Kidney (tissue), 13 donors: ENCODE measurements at regions not wholly inside any gene's neighbourhood (a gene's known extent, or its start where the extent isn't known, plus 50 kb on each side); places are given as distances from the start of the nearest gene placed in this dataset.
"Not testable (repeated sequence)": the region's sequence is repeated elsewhere in the genome, so short reads cannot be mapped to it uniquely, and the experiment has no call there.

ENCODE experiments used
- DNase-seq, 5 donors: peaks; one replicate each; pipeline ENCODE4 v3.0.0-alpha.2; 2013 to 2020
- FAIRE-seq: peaks from 2 replicates; lab custom pipeline; 2012; peaks lifted over from hg19 to GRCh38; lab: Jason Lieb, UNC
- H3K27ac ChIP-seq, 2 donors: one replicate each; pipeline ENCODE4 v1.7.0; 2013; ENCODE audit warnings: low read depth in 2 of 2, low read length in 2 of 2, inconsistent platforms in 1 of 2
- H3K27me3 ChIP-seq: one replicate; pipeline ENCODE4 v1.7.1; 2013; ENCODE audit warnings: low read length, inconsistent platforms; ENCODE audit not compliant: control insufficient read depth, insufficient read depth
- H3K36me3 ChIP-seq, 3 donors: one replicate each; pipeline versions ENCODE4 v1.7.0 to v1.7.1; 2013; ENCODE audit warnings: low read length in 3 of 3, control low read depth in 1 of 3, inconsistent platforms in 1 of 3; ENCODE audit not compliant: insufficient read depth in 3 of 3, control insufficient read depth in 2 of 3
- H3K4me1 ChIP-seq, 3 donors: one replicate each; pipeline versions ENCODE4 v1.7.0 to v1.7.1; 2013; ENCODE audit warnings: low read length in 3 of 3, inconsistent platforms in 1 of 3, low read depth in 1 of 3; ENCODE audit not compliant: control insufficient read depth in 2 of 3, insufficient read depth in 2 of 3
- H3K4me3 ChIP-seq, 3 donors: one replicate each; pipeline versions ENCODE4 v1.7.0 to v1.8.1; 2013; ENCODE audit warnings: low read length in 3 of 3, control low read depth in 1 of 3, inconsistent platforms in 1 of 3
- H3K9ac ChIP-seq, 3 donors: one replicate each; pipeline versions ENCODE4 v1.7.0 to v1.7.1; 2013; ENCODE audit warnings: low read length in 3 of 3, control low read depth in 1 of 3, inconsistent platforms in 1 of 3
- H3K9me3 ChIP-seq, 3 donors: one replicate each; pipeline versions ENCODE4 v1.7.0 to v1.7.1; 2013; ENCODE audit warnings: low read length in 3 of 3, control low read depth in 1 of 3, inconsistent platforms in 1 of 3; ENCODE audit not compliant: control insufficient read depth in 2 of 3, insufficient read depth in 1 of 3
- intact Hi-C: fragments of 100-400 bp; cut with DNase I; formaldehyde crosslinking; loops from one replicate; pipeline ENCODE4 v1.11.1; 2022
- TF ChIP-seq, protein P1 (sequence below): IDR thresholded peaks from 3 replicates; pipeline ENCODE4 v1.5.1; 2012; ENCODE audit warnings: mild to moderate bottlenecking, moderate library complexity, borderline replicate concordance; ENCODE audit not compliant: insufficient read depth; ENCODE audit errors: extremely low read depth
- donor health status: control.
- donor health status: control.
- donor health status: control.
- donor health status: control.
- donor health status: control.
- donor health status: DM: yes; HTN: yes; CAD: no.
- donor health status: Normal renal cell carcinoma (clear cell type).

- Histone ChIP-seq H3K4me1 (no peaks in the 10 kb centered on the region), H3K4me3 (no peak overlapping the region), H3K9ac (no peak overlapping the region), H3K27me3 (no peaks in the 10 kb centered on the region), H3K27ac (no peak overlapping the region), H3K9me3 (no peaks in the 10 kb centered on the region), H3K36me3 (no peaks in the 10 kb centered on the region)
- intact Hi-C loops, result no loop called here
- DNase-seq (no peak), FAIRE-seq (no peak)
- TF ChIP-seq, protein P1, sequence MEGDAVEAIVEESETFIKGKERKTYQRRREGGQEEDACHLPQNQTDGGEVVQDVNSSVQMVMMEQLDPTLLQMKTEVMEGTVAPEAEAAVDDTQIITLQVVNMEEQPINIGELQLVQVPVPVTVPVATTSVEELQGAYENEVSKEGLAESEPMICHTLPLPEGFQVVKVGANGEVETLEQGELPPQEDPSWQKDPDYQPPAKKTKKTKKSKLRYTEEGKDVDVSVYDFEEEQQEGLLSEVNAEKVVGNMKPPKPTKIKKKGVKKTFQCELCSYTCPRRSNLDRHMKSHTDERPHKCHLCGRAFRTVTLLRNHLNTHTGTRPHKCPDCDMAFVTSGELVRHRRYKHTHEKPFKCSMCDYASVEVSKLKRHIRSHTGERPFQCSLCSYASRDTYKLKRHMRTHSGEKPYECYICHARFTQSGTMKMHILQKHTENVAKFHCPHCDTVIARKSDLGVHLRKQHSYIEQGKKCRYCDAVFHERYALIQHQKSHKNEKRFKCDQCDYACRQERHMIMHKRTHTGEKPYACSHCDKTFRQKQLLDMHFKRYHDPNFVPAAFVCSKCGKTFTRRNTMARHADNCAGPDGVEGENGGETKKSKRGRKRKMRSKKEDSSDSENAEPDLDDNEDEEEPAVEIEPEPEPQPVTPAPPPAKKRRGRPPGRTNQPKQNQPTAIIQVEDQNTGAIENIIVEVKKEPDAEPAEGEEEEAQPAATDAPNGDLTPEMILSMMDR, result no peak
Measured at GRCh38 chr12:59494617-59495016, 101.2 kb upstream of the SLC16A7 start.

DNA sequence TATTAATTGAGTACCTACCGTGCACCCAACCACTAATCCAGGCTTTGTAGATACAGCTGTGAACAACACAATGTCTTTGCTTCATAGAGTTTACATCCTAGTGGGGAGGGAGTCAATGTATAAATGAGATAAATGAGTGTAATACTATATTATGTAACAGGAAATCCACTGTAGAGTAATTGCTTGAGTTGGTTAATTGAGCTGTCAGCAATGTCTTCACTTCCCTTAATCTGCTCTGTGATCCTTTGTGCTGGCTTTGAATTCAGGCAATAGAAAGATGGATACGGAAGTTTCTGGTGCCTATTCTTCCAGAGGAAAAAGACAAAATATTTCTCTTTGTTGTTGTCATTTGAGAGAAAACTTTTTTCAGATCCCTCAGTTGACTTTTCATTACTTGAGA, 104.0 kb upstream of the SLC16A7 start:
- FAIRE-seq (no peak), DNase-seq (no peak)
- TF ChIP-seq, protein P1, result no peak
- Histone ChIP-seq H3K27me3 (no peaks in the 10 kb centered on the region), H3K36me3 (no peaks in the 10 kb centered on the region), H3K4me3 (no peak overlapping the region), H3K9ac (no peak overlapping the region), H3K9me3 (no peaks in the 10 kb centered on the region), H3K27ac (no peak overlapping the region), H3K4me1 (no peaks in the 10 kb centered on the region)
- intact Hi-C loops, result no loop called here

DNA sequence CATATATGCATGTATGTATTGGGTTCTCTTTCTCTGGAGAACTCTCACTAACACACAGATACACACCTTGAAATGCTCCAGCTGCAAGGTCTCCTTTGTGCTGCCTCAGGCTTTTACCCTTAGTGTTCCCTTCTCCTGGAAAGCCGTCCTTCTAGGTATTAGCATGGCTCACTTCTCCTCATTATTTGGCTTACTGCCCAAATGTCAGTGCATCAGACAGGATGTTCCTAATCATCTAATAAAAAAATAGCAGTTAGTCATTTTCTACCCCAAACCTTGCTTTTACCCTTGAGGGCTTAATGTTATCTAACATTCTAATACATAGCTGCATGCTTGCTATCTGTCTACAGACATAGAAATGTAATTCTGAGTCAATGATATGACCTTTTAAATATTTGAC, 109.0 kb upstream of the SLC16A7 start:
- no peak overlapping the region for H3K4me3 ChIP-seq
- no peaks in the 10 kb centered on the region for H3K4me1 ChIP-seq
- H3K9me3 ChIP-seq, result no peaks in the 10 kb centered on the region
- DNase-seq (no peak), FAIRE-seq (no peak)
- no peak overlapping the region for H3K27ac ChIP-seq
- H3K9ac ChIP-seq, result no peak overlapping the region
- H3K36me3 ChIP-seq, result no peaks in the 10 kb centered on the region
- H3K27me3 ChIP-seq, result no peaks in the 10 kb centered on the region
- intact Hi-C loops, result no loop called here
- TF ChIP-seq, protein P1, result no peak

DNA sequence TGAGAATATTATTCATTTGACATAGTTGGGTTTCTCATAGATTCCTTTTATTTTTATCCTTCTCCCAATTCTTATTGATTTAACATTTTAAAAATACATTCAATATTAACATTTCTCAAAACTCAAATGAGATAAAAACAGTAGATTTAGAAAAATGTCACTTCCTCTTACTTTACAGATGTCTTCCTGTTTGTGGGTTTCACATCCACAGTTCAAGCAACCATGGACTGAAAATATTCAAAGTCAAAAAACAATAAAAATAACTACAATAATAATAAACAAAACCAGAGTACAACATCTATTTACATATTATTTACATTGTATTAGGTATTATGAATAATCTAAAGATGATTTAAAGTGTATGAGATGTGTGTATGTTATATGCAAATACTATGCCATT, 111.3 kb upstream of the SLC16A7 start:
- Histone ChIP-seq H3K36me3 (no peaks in the 10 kb centered on the region), H3K4me3 (no peak overlapping the region), H3K4me1 (no peaks in the 10 kb centered on the region), H3K27me3 (no peaks in the 10 kb centered on the region), H3K27ac (no peak overlapping the region), H3K9me3 (no peaks in the 10 kb centered on the region), H3K9ac (no peak overlapping the region)
- DNase-seq (no peak), FAIRE-seq (peak; percentile 69)
- intact Hi-C loops, result no loop called here
- TF ChIP-seq, protein P1, result no peak

- H3K27me3 ChIP-seq, H3K9ac ChIP-seq, intact Hi-C loops, H3K36me3 ChIP-seq, H3K27ac ChIP-seq, H3K4me3 ChIP-seq, H3K9me3 ChIP-seq, DNase-seq, FAIRE-seq, H3K4me1 ChIP-seq: not testable (repeated sequence)
Measured at GRCh38 chr12:59474236-59474635, 121.6 kb upstream of the SLC16A7 start.
